Spleen (tissue), 11 donors: ENCODE measurements at regions not wholly inside any gene's neighbourhood (a gene's known extent, or its start where the extent isn't known, plus 50 kb on each side); places are given as distances from the start of the nearest gene placed in this dataset.

ENCODE experiments used
- DNase-seq: peaks from one replicate; pipeline ENCODE4 v3.0.0-alpha.2; 2020
- H3K27ac ChIP-seq, 8 donors: fragments of 200-600 bp; sonication (generic) in 7 of 8; 1 replicate in 4 of 8; 2 replicates in 4 of 8; pipeline versions ENCODE4 v1.5.0 to v1.8.0; 2016 to 2021; ENCODE audit warnings: inconsistent platforms in 4 of 8, mild to moderate bottlenecking in 4 of 8, moderate library complexity in 1 of 8
- H3K27me3 ChIP-seq, 7 donors: fragments of 200-600 bp; sonication (generic) in 6 of 7; replicated peaks in 1 of 7; 1 replicate in 4 of 7; 2 replicates in 3 of 7; pipeline versions ENCODE4 v1.5.0 to v1.8.0; 2016 to 2021; ENCODE audit warnings: inconsistent platforms in 3 of 7, mild to moderate bottlenecking in 1 of 7
- H3K36me3 ChIP-seq, 6 donors: fragments of 200-600 bp; sonication (generic) in 5 of 6; 1 replicate in 4 of 6; 2 replicates in 2 of 6; pipeline versions ENCODE4 v1.5.0 to v1.8.0; 2016 to 2021; ENCODE audit warnings: inconsistent platforms in 2 of 6
- H3K4me1 ChIP-seq, 6 donors: fragments of 200-600 bp; sonication (generic) in 5 of 6; 1 replicate in 3 of 6; 2 replicates in 3 of 6; pipeline versions ENCODE4 v1.5.0 to v1.8.0; 2016 to 2021; ENCODE audit warnings: inconsistent platforms in 3 of 6
- H3K4me3 ChIP-seq, 8 donors: fragments of 200-600 bp; sonication (generic) in 7 of 8; 1 replicate in 4 of 8; 2 replicates in 4 of 8; pipeline versions ENCODE4 v1.5.0 to v1.8.0; 2016 to 2021; ENCODE audit warnings: inconsistent platforms in 4 of 8, mild to moderate bottlenecking in 4 of 8, moderate library complexity in 2 of 8
- H3K9me3 ChIP-seq, 8 donors: fragments of 200-600 bp; sonication (generic) in 7 of 8; 1 replicate in 4 of 8; 2 replicates in 4 of 8; pipeline versions ENCODE4 v1.5.0 to v1.8.0; 2016 to 2021; ENCODE audit warnings: inconsistent platforms in 4 of 8
- POLR2A ChIP-seq, 3 donors: fragments of 450-650 bp; IDR thresholded peaks; one replicate each; pipeline ENCODE4 v1.5.1; 2017; ENCODE audit warnings: antibody characterized with exemption in 3 of 3, mild to moderate bottlenecking in 1 of 3
- POLR2AphosphoS5 ChIP-seq, 3 donors: sonication (generic); formaldehyde crosslinking; IDR thresholded peaks; one replicate each; pipeline ENCODE4 v1.5.1; 2017; ENCODE audit warnings: antibody characterized with exemption in 3 of 3
- WGBS, 5 donors: extraction: QIAGEN DNeasy Blood & Tissue Kit in 3 of 5; methylation state at CpG; one replicate each; pipeline versions ENCODE4 v1.1.5 to v1.1.7; 2013 to 2018; 5-methylcytosine and 5-hydroxymethylcytosine counted together
- intact Hi-C: fragments of 100-400 bp; cut with DNase I; formaldehyde crosslinking; loops from one replicate; pipeline ENCODE4 v1.15.0; 2023; ENCODE audit warnings: low total_unique reads
- TF ChIP-seq, protein P1 (sequence below), 11 experiments: fragments of 200-600 bp in 7 of 11; fragments of 450-650 bp in 4 of 11; sonication (generic) in 4 of 11; IDR thresholded peaks in 8 of 11; conservative IDR thresholded peaks in 3 of 11; 1 replicate in 7 of 11; 2 replicates in 4 of 11; pipeline versions ENCODE4 v1.4.0 to v1.8.0; 2016 to 2021; ENCODE audit warnings: antibody characterized with exemption in 11 of 11, inconsistent platforms in 4 of 11, mild to moderate bottlenecking in 1 of 11
- donor health status: healthy with polysubstance abuse.
- donor health status: DM: no; HTN: no; CAD: no; lungs with moderate emphysema.
- donor health status: DM: no; HTN: no; CAD: no.
- donor health status: Bipolar disorder and iron deficiency.
- donor health status: healthy.
- donor health status: DM: no; HTN: no; CAD: no.
- donor health status: DM: yes; HTN: yes; CAD: no.

DNA sequence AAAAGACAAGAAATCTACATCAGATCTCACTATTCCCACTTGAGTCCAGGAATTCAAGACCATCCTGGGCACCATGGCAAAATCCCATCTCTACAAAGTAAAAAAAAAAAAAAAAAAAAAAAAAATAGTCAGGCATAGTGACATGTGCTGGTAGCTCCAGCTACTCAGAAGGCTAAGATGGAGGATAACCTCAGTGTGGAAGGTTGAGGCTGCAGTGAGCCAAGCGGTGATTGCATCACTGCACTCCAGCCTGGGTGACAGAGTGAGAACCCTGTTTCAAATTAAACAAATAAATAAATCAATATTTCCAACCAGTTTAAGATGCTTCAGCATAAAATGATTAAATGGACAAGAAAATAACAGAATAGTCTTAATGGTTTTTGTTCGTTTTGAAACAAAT, 197.4 kb downstream of the DSEL start:
- Histone ChIP-seq H3K27me3 (no peaks in the 10 kb centered on the region), H3K9me3 (peaks cover 0 to 7% (median 1%) of the 10 kb centered on the region in 8 donors), H3K4me1 (no peaks in the 10 kb centered on the region), H3K4me3 (no peak overlapping the region), H3K27ac (no peak overlapping the region), H3K36me3 (no peaks in the 10 kb centered on the region)
- intact Hi-C loops = no loop called here
- TF ChIP-seq POLR2AphosphoS5 (IDR thresholded peaks at IDR 0.05) = no peak
- TF ChIP-seq POLR2A (IDR thresholded peaks at IDR 0.05) = no peak
- TF ChIP-seq, protein P1, sequence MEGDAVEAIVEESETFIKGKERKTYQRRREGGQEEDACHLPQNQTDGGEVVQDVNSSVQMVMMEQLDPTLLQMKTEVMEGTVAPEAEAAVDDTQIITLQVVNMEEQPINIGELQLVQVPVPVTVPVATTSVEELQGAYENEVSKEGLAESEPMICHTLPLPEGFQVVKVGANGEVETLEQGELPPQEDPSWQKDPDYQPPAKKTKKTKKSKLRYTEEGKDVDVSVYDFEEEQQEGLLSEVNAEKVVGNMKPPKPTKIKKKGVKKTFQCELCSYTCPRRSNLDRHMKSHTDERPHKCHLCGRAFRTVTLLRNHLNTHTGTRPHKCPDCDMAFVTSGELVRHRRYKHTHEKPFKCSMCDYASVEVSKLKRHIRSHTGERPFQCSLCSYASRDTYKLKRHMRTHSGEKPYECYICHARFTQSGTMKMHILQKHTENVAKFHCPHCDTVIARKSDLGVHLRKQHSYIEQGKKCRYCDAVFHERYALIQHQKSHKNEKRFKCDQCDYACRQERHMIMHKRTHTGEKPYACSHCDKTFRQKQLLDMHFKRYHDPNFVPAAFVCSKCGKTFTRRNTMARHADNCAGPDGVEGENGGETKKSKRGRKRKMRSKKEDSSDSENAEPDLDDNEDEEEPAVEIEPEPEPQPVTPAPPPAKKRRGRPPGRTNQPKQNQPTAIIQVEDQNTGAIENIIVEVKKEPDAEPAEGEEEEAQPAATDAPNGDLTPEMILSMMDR (IDR thresholded peaks at IDR 0.05 in 8 of 11, conservative IDR thresholded peaks at IDR 0.05 in 3 of 11) = no peak
- 73 to 87% (median 78%) methylated on average over 2 of the region's 2 CpGs for WGBS, 5 donors
- no peak for DNase-seq

DNA sequence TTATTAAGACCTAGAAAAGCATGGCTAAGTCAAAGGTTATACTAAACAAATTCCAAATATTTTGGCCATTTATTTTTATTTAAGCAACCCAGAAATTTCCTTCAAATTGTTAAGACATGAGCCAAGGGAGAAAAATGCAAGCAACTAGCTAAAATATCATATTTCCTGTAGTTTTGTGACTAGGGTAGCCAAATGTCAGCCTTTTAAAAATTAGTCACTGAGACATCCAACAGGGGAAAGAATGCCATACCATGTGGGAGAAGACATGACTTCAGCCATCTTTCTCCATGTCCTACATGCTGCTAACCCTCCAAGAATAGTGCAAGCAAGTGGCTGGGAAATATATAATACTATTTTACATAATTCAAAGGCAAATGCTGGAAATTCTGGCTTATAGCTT, 197.9 kb downstream of the DSEL start:
- Histone ChIP-seq H3K4me1 (no peaks in the 10 kb centered on the region), H3K4me3 (no peak overlapping the region), H3K36me3 (no peaks in the 10 kb centered on the region), H3K27ac (no peak overlapping the region), H3K27me3 (no peaks in the 10 kb centered on the region), H3K9me3 (peaks cover 0 to 7% (median 1%) of the 10 kb centered on the region in 8 donors)
- DNase-seq = no peak
- intact Hi-C loops = no loop called here
- TF ChIP-seq POLR2AphosphoS5 (IDR thresholded peaks at IDR 0.05) = no peak
- no peak for TF ChIP-seq POLR2A (IDR thresholded peaks at IDR 0.05)
- TF ChIP-seq, protein P1 (IDR thresholded peaks at IDR 0.05 in 8 of 11, conservative IDR thresholded peaks at IDR 0.05 in 3 of 11) = no peak

DNA sequence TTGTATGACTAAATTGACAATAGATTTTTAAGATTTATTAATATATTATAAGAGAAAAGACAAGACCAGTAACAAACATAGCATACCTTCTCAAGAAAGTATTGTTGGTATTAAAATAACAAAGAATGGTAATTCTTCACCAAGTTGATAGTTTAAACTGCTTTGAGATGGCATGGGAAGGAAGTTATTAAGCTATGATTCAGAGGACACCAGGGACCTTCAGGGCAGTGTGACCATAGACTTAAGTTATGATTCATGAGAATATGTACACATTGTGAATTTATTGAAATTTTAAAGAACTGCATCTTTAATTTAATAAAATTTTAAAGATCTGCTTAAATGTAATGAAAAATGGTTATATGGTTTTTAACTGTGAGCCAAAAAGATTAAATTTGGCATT, 205.7 kb downstream of the DSEL start:
- intact Hi-C loops = no loop called here
- TF ChIP-seq, protein P1 (IDR thresholded peaks at IDR 0.05 in 8 of 11, conservative IDR thresholded peaks at IDR 0.05 in 3 of 11) = no peak
- TF ChIP-seq POLR2AphosphoS5 (IDR thresholded peaks at IDR 0.05) (no peak), POLR2A (IDR thresholded peaks at IDR 0.05) (no peak)
- no peaks in the 10 kb centered on the region for H3K36me3 ChIP-seq
- no peaks in the 10 kb centered on the region for H3K9me3 ChIP-seq
- no peak overlapping the region for H3K4me3 ChIP-seq
- H3K4me1 ChIP-seq = no peaks in the 10 kb centered on the region
- no peaks in the 10 kb centered on the region for H3K27me3 ChIP-seq
- no peak overlapping the region for H3K27ac ChIP-seq
- DNase-seq = no peak

DNA sequence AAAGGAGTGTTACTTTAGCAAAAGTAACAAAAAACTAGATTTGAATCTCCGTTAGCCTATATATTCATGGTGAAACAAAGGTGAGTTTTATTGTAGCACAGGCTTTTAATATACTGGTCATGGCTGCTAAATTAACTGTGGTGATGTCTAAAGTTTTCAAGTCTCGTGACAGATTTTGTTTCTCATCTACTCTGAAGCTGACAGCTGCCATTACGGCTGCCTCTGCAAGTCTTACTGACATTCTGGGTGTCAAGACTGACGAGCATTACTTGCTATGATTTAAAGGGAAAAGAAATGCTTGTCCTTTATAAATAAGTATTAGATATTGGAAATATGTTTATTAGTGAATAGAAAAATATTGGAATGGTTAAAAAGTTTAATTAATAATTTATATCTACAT, 207.7 kb downstream of the DSEL start:
- DNase-seq = no peak
- Histone ChIP-seq H3K4me1 (no peaks in the 10 kb centered on the region), H3K27me3 (no peaks in the 10 kb centered on the region), H3K4me3 (no peak overlapping the region), H3K36me3 (no peaks in the 10 kb centered on the region), H3K9me3 (no peaks in the 10 kb centered on the region), H3K27ac (no peak overlapping the region)
- WGBS, 5 donors = 66 to 79% (median 77%) methylated on average over 4 of the region's 4 CpGs
- TF ChIP-seq POLR2AphosphoS5 (IDR thresholded peaks at IDR 0.05) (no peak), POLR2A (IDR thresholded peaks at IDR 0.05) (no peak)
- TF ChIP-seq, protein P1 (IDR thresholded peaks at IDR 0.05 in 8 of 11, conservative IDR thresholded peaks at IDR 0.05 in 3 of 11) = no peak
- intact Hi-C loops = no loop called here
